Neutrophil (primary cell): ENCODE measurements at regions not wholly inside any gene's neighbourhood (a gene's known extent, or its start where the extent isn't known, plus 50 kb on each side); places are given as distances from the start of the nearest gene placed in this dataset.
"Not testable (repeated sequence)": the region's sequence is repeated elsewhere in the genome, so short reads cannot be mapped to it uniquely, and the experiment has no call there.

Source experiments
- H3K27ac ChIP-seq: fragments of 200-600 bp; sonication (generic); 2 replicates; pipeline ENCODE4 v1.5.1; 2016; ENCODE audit warnings: mild to moderate bottlenecking, moderate library complexity
- H3K27me3 ChIP-seq: fragments of 200-600 bp; sonication (generic); 2 replicates; pipeline ENCODE4 v1.6.0; 2016; ENCODE audit warnings: mild to moderate bottlenecking
- H3K36me3 ChIP-seq: fragments of 200-600 bp; sonication (generic); 2 replicates; pipeline ENCODE4 v1.5.1; 2017
- H3K4me1 ChIP-seq, 2 experiments: fragments of 200-600 bp in 1 of 2; sonication (generic) in 1 of 2; 1 replicate in 1 of 2; 2 replicates in 1 of 2; pipeline versions ENCODE4 v1.5.1 to v1.6.1; 2013 to 2016; ENCODE audit warnings: low read depth in 1 of 2, low read length in 1 of 2, mild to moderate bottlenecking in 1 of 2, moderate library complexity in 1 of 2; ENCODE audit not compliant: control insufficient read depth in 1 of 2, insufficient read depth in 1 of 2
- H3K4me3 ChIP-seq, 2 experiments: fragments of 200-600 bp in 1 of 2; sonication (generic) in 1 of 2; 1 replicate in 1 of 2; 2 replicates in 1 of 2; pipeline ENCODE4 v1.5.1; 2013 to 2016; ENCODE audit warnings: low read depth in 1 of 2, low read length in 1 of 2, mild to moderate bottlenecking in 1 of 2, moderate library complexity in 1 of 2
- H3K9me3 ChIP-seq: fragments of 200-600 bp; sonication (generic); 2 replicates; pipeline ENCODE4 v1.5.1; 2016

DNA sequence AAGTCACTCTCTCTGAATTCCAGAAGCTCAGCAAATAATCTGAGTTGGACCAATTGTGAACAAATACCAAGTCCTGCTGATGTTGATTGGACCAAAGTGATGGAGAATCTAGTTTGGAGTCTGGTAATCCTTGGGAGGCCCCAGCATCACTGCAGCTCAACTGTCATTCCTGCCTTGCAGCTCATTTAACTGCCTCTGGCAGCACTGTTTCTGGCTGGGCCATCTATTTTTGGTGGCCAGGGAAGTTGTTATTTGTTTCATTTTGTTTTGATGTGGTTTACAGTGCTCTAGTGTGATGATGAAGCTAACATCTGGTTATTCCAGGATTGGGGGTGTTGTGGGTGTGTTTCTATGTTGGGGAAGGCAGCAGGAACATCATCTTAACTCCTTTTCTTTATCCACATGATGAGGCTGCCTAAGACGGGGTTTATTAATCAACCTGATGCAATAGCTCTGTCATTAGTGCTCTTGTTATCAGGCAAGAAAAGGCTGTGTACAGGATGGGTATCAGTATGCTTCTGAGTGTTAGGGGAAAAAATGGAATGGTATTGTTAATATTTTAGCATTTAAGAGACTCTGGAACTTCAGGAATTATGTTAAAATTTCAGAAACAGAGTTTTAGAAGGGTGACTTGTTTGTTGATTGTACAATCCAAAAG, 91.7 kb upstream of the SEC22B start:
- H3K9me3 ChIP-seq, H3K36me3 ChIP-seq, H3K27ac ChIP-seq, H3K4me1 ChIP-seq, H3K27me3 ChIP-seq, H3K4me3 ChIP-seq: not testable (repeated sequence)

- H3K4me3 ChIP-seq, H3K36me3 ChIP-seq, H3K4me1 ChIP-seq, H3K9me3 ChIP-seq, H3K27ac ChIP-seq, H3K27me3 ChIP-seq: not testable (repeated sequence)
Measured at GRCh38 chr1:120264564-120264963, 88.2 kb upstream of the SEC22B start.

GRCh38 chr1:120262791-120263751, 86.8 kb upstream of the SEC22B start:
- not testable (repeated sequence) for H3K27ac ChIP-seq, H3K4me1 ChIP-seq

DNA sequence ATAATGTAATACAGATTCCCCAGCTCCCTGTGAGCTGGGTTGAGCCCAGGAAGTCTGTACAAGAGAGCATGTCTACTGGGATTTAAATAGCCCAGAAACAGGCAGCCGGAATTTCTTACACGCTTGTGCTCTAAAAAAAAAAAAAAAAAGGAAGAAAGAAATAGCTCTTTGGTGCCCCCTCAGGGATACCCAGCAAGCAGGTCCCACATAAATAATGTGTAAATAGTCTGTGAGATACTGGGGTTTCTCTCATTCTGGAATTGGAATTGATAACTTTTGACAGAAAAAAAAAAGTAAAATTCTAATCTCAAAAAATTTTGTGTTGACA, 81.4 kb upstream of the SEC22B start:
- H3K36me3 ChIP-seq, H3K9me3 ChIP-seq, H3K4me1 ChIP-seq, H3K27me3 ChIP-seq, H3K4me3 ChIP-seq, H3K27ac ChIP-seq: not testable (repeated sequence)

More at GRCh38 chr1:120262791-120263751, 86.8 kb upstream of the SEC22B start:
- not testable (repeated sequence) for H3K4me3 ChIP-seq, H3K36me3 ChIP-seq, H3K27me3 ChIP-seq, H3K9me3 ChIP-seq

- H3K4me1 ChIP-seq, H3K36me3 ChIP-seq, H3K27me3 ChIP-seq, H3K9me3 ChIP-seq, H3K27ac ChIP-seq, H3K4me3 ChIP-seq: not testable (repeated sequence)
Measured at GRCh38 chr1:120257064-120257777, 80.9 kb upstream of the SEC22B start.

DNA sequence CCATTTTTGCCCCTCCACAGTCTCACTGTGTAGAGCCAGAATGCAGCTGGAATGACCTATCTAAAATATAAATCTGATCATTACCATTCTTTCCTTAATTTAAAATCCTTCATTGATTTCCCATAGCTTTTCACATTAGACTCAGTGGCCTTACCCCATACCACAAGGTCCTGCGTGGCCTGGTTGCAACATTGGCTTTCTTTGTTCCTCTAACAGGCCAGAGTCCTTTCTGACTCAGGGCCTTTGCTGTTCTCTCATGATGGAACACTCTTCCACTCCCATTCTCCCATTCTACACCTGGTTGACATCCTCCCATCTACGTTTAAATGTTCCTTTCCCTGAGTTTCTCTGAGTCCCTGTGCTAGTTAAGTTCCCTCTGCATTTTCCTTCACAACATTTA, 74.4 kb upstream of the SEC22B start:
- not testable (repeated sequence) for H3K4me1 ChIP-seq, H3K36me3 ChIP-seq, H3K9me3 ChIP-seq, H3K4me3 ChIP-seq, H3K27me3 ChIP-seq, H3K27ac ChIP-seq

DNA sequence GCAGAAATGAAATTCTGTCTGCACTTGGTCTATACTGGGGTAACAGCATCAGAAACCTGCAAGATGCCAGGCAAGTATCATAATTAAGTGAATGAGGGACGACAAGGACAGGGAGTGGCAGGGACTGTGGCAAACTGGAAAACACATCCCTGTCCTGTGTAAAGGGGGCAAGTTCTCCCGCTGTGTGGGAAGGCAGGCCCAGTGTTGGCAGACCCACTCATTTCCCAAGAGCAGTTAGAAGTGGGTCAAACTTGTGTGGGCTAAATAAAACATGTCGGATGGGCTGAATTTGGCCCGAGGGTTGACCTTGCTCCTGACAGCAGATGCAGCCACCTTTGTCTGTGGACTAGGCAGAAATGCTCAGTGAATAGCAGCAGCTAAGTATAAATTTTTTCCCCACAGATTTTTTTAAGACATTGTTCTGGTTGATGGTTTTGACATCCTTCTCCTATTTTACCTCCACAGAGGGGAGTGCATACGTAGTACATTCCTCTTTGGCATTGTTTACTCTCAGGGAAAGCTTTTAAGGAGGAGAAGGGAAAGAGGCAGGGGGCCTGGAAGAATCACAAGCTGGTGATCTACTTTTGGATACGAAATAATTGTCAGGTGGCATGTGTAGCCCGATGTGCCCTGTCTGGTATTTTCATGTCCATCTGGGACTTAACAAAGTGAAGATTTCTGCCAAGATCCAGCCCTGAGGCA, 72.6 kb upstream of the SEC22B start:
- not testable (repeated sequence) for H3K4me3 ChIP-seq, H3K9me3 ChIP-seq, H3K4me1 ChIP-seq, H3K36me3 ChIP-seq, H3K27me3 ChIP-seq, H3K27ac ChIP-seq

DNA sequence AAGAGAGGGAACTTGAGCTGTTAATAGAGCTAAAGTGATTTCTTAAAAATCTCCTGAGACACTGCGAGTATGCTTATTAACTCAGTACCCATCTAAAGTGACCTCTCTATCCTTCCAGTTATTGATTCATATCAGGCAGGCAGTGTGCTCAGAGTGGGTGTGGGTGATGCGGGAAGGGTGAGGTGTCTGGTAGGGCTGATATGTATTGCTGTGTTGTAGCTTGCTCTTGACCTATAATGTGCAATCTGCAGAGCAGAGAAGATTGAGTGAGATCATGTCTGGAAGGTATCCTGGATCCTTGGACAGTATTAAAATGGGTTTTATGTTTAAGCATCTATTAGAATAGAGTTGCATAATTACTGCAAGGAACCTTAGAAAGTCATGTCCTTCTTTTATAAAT, 71.9 kb upstream of the SEC22B start:
- H3K4me1 ChIP-seq, H3K36me3 ChIP-seq, H3K27ac ChIP-seq, H3K9me3 ChIP-seq, H3K4me3 ChIP-seq, H3K27me3 ChIP-seq: not testable (repeated sequence)

DNA sequence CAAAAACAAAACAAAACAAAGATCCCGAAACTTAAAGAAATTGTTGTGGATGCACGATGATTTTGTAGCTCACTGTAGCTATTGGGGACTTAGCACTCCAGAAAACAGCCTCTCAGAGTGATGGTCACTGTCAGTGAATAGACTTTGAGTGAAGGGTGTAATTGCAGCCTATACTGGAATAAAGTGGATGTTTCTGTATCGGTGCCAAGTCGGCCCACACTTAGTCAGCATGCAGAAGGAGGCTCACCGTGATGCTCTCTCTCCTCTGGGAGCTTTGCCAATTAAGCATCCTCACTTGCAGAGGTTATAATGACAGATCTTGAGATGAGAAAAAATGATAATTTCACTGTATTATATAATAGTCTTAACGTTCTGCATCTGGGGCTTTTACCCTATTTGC, 67.5 kb upstream of the SEC22B start:
- H3K4me3 ChIP-seq, H3K36me3 ChIP-seq, H3K27ac ChIP-seq, H3K9me3 ChIP-seq, H3K4me1 ChIP-seq, H3K27me3 ChIP-seq: not testable (repeated sequence)

- H3K4me3 ChIP-seq, H3K27me3 ChIP-seq, H3K27ac ChIP-seq: not testable (repeated sequence)
Measured at GRCh38 chr1:120242582-120242981, 66.3 kb upstream of the SEC22B start.

GRCh38 chr1:120241868-120242267, 65.5 kb upstream of the SEC22B start:
- H3K27ac ChIP-seq, H3K27me3 ChIP-seq, H3K9me3 ChIP-seq: not testable (repeated sequence)

More at GRCh38 chr1:120242582-120242981, 66.3 kb upstream of the SEC22B start:
- H3K4me1 ChIP-seq, H3K9me3 ChIP-seq, H3K36me3 ChIP-seq: not testable (repeated sequence)

DNA sequence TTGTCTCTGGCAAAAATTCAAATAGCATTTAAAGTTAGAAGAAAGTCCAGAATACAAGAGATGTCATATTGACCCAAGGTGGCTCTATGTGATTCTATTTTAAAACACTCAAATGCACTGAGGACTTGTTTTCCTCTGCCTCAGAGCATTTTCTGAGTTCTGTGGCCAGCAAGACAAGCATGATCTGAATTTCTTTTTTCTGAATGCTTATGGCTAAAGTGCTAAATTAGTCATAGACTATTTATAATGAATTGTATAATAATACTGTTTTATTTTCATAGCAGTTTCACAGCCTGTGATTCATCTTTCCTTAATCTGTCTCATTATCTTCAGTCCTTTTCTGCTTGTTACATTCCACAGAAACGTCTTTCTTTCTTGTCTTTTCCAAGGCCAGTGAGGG, 63.9 kb upstream of the SEC22B start:
- not testable (repeated sequence) for H3K36me3 ChIP-seq

More at GRCh38 chr1:120241868-120242267, 65.5 kb upstream of the SEC22B start:
- not testable (repeated sequence) for H3K36me3 ChIP-seq, H3K4me1 ChIP-seq, H3K4me3 ChIP-seq

GRCh38 chr1:120239351-120239750, 63.0 kb upstream of the SEC22B start:
- H3K9me3 ChIP-seq, H3K36me3 ChIP-seq, H3K4me3 ChIP-seq, H3K27ac ChIP-seq, H3K27me3 ChIP-seq, H3K4me1 ChIP-seq: not testable (repeated sequence)

More for the DNA sequence above, 63.9 kb upstream of the SEC22B start:
- not testable (repeated sequence) for H3K4me1 ChIP-seq, H3K4me3 ChIP-seq, H3K27me3 ChIP-seq, H3K27ac ChIP-seq, H3K9me3 ChIP-seq
